CD1c-positive myeloid dendritic cell (primary cell): ENCODE measurements at regions not wholly inside any gene's neighbourhood (a gene's known extent, or its start where the extent isn't known, plus 50 kb on each side); places are given as distances from the start of the nearest gene placed in this dataset.
"Not testable (repeated sequence)": the region's sequence is repeated elsewhere in the genome, so short reads cannot be mapped to it uniquely, and the experiment has no call there.

Experiments used
- DNase-seq: peaks from one replicate; pipeline ENCODE4 v3.0.0-alpha.2; 2016; ENCODE audit errors: extremely low spot score

DNA sequence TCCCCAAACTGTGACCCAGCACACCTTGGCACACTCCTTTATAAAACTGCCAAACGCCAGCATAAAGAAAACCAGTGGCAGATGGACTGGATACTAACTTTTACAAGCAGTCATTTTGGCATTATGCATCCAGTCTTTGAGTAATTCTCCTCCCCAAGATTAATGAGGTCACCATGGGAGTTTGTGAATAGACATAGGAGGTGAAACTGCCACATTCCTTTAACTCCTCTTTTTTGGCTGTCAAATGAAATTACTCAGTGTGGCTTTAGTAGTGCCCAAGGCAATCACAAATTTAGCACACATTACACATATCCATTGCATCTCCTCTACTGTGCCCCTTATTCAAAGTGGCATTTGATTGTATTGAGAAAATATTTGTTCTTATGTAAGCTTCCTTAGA, 315.3 kb upstream of the FGF13 start:
- DNase-seq, result no peak

DNA sequence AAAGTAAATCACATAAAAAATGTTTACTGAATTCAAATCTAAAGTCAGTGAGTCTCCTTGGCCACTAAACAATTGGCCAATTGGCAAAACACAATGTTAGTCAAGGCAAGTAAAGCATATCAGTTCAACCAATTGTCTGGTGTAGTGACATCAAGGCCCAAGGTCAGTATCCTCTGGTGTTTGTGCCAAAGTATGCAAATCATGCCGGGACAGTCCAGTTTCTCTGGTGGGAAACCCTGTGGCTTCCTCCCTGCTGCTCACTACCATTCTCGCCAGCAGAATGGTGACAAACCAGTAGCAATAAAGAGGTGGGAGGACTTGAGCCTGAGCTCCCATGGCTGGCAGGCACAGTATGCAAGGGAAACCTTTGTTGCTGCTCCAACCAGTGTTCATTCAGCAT, 314.9 kb upstream of the FGF13 start:
- DNase-seq, result no peak

DNA sequence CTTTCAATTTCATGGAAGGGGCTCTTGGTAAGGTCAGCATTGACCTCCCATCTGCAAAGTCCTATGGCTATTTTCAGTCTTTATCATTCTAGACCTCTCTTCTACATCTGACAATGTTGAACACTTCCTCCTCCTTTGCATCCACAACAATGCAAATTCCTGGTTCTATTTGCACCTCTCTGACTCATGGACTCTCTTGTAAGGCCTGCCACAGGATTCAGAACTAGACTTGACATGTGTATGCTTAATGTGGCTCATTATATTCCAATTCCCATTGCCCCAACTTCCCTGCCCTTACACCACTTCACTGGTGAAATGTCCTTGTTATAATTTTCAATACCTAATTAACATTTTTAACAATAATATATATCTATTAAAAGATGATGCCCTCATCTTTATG, 314.3 kb upstream of the FGF13 start:
- DNase-seq, result no peak

DNA sequence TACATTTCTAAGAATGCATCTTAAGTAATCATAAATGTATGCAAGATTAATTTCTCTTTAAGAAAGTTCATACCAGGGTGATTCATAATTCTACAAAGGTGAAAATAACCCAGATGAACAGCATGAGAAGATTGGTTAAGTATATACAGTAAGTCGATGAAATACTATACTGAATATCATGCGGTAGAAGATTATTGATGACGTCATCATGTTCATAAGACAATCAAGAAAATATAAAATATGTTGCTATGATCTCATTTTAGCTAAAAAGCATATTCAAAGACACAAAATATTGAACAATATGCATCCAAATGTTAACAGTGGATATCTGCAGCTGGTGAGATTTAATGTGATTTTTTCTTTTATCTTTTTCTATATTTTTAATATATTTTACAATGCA, 312.0 kb upstream of the FGF13 start:
- DNase-seq, result no peak

DNA sequence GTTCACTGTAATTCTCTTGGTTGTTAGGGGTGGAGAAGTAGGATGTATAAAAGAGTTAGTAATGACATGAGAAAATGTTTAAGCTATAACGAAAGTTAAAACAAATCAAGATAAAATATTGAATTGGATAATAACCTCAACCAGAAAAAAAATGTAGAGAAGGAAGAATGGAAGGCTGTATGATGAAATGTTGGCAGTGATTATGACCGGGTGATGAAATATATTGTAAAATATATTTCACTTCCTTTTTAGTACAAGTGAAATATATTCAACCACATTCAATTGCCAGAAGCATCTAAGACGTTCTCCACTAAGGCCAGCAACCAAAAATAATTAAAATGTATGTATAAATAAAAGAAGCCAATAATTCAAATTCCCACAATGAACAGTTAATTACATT, 309.3 kb upstream of the FGF13 start:
- DNase-seq, result peak; percentile 31

DNA sequence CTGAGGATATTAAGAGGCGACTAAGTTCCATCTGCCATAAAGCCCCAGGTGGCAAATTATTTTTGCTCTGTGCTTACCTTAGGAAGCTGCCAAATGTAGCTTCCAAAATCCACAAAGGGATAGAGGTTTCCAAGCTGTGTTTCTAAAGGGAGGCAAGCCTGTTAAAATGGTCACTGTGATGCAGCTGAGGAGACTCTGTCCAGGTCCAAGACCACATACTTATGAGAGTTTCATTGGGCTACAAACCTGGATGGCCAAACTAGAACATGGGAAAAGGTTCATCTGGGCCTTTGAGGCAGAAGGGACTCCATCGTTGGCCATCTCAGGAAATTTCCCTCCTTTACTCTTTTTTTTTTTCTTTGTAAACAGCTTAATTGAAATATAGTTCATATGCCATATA, 306.9 kb upstream of the FGF13 start:
- no peak for DNase-seq

DNA sequence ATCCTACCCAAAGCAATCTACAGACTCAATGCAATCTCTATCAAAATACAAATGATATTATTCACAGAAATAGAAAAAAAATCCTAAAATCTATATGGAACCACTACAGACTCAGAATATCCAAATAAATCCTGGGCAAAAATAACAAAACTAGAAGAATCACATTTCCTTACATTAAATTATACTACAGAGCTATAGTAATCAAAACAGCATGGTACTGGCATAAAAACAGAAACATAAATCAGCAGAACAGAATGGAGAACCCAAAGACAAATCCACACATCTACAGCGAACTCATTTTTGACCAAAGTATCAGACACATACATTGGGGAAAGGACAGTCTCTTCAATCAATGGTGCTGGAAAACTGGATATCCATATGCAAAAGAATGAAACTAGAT, 304.1 kb upstream of the FGF13 start:
- DNase-seq, result no peak

DNA sequence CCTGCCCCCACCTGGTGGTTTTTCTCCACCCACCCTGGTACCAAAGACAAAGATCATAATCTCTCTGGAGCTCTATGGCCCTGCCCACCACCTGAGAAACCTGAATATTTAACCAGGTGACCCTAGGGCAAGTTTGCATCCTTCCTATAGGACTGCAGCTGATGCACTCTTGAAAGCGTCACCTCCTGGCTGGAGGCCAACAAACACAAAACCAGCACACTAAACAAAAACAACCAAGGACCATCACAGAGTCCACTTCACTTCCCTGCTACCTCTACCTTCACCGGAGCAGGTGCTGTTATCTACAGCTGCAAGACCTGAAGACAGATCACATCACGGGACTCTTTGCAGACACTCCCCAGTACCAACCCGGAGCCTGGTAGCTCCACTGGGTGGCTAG, 296.7 kb upstream of the FGF13 start:
- no peak for DNase-seq

DNA sequence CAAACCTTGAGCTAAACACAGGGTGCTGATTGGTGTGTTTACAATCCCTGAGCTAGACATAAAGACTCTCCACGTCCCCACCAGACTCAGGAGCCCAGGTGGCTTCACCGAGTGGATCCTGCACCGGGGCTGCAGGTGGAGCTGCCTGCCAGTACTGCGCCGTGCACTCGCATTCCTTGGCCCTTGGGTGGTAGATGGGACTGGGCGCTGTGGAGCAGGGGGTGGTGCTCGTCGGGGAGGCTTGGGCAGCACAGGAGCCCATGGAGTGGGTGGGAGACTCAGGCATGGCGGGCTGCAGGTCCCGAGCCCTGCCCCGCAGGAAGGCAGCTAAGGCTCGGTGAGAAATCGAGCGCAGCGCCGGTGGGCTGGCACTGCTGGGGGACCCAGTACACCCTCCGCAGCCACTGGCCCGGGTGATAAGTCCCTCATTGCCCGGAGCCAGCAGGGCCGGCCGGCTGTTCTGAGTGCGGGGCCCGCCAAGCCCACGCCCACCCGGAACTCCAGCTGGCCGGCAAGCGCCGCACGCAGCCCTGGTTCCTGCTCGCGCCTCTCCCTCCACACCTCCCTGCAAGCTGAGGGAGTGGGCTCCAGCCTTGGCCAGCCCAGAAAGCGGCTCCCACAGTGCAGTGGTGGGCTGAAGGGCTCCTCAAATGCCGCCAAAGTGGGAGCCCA, 292.5 kb upstream of the FGF13 start:
- not testable (repeated sequence) for DNase-seq

DNA sequence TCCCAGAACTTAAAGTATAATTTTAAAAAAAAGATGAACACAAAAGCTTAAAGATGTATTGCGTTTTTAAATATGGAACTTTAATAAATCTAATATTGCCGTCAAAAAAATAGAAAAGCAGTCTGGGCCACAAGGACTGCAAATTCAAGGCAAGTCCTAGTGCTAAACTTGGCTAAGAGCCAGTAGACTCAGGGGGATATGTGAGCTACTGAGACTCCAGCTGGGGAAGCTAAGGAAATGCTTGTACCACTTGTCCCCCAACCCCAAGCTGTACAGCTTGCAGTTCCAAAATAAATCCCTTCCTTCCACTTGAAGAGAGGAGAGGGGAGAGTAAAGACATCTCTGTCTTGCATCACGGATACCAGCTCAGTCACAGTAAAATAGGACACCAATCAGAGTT, 290.8 kb upstream of the FGF13 start:
- DNase-seq, result no peak

DNA sequence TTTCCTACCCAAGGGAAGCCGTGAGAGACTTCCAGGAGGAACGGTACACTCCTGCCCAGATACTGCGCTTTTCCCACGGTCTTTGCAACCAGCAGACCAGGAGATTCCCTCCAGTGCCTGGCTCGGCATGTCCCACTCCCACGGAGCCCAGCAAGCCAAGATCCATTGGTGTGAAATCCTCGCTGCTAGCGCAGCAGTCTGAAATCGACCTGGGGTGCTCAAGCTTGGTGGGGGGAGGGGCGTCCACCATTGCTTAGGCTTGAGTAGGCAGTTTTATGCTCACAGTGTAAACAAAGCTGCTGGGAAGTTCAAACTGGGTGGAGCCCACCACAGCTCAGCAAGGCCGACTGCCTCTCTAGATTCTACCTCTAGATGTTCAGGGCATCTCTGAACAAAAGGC, 284.8 kb upstream of the FGF13 start:
- DNase-seq, result no peak

DNA sequence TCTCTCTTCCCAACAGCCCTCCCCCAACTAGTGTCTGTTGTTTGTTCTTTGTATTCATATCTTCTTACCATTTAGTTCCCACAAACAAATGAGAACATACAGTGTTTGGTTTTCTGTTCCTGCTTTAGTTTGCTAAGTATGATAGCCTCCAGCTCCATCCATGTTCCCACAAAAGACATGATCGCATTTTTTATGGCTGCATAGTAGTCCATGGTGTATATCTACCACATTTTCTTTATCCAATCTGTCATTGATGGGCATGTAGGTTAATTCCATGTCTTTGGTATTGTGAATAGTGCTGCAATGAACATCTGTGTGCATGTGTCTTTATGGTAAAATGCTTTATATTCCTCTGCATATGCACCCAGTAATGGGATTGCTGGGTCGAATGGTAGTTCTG, 283.9 kb upstream of the FGF13 start:
- no peak for DNase-seq

DNA sequence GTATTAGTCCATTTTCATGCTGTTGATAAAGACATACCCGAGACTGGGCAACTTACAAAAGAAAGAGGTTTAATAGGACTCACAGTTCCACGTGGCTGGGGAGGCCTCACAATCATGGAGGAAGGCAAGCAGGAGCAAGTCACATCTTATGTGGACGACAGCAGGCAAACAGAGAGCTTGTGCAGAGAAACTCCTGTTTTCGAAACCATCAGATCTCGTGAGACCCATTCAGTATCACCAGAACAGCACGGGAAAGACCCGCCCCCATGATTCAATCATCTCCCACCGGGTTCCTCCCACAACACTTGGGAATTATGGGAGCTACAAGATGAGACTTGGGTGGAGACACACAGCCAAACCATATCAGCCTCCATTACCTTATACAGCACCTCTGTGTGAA, 278.9 kb upstream of the FGF13 start:
- DNase-seq, result not testable (repeated sequence)

DNA sequence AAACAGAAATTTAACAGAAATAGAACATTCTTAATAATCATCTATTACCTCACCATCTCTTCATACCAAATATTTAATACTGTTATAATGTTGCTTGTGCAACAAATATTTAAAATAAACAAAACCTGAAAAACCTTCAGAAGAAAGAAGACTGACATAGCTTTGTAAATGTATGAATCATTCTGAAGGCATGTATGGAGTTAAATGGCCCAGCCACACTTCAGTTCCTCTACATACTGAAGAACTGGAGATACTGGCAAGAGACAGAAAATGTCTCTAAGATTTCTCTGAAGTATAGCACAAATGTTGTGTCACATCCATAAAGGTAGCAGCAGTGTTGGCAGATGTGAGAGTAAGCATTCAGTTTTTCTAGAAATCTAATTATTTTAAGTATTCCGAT, 275.3 kb upstream of the FGF13 start:
- DNase-seq, result no peak

DNA sequence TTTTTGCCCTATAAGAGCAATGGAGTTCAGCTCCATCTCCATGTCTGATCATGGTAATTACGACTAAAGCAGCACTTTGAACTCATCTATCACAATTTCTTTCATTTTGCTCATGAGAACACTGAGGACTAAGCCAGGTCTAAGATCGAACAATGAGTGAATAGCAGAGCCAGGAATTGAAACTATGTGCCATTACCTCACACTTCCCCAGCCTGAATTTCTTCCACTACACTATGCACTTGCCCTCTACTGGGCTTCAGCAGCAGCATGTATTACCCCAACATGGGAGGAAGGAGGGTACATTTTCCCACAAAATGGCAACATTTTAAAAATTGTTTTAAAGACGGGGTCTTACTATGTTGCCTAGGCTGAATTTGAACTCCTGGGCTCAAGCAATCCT, 274.7 kb upstream of the FGF13 start:
- DNase-seq, result no peak

DNA sequence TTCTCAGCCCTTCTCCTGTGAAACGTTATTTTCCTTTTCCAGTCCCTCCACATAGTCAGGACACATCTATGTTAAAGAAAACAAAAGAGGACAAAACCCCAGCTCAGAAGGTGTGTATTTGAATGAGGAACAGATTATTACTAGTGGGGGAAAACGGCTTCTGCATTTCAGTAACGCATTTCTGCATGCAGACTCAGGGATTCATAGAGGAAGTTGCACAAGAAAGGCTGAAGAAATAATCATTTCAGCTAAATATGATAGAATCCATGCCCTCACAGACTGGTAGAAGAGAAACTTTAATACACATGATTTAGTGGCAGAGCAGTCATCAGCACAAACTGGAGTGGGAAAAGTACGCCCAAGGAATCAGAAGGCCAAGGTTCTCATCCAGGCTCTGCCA, 270.8 kb upstream of the FGF13 start:
- DNase-seq, result peak; percentile 59

DNA sequence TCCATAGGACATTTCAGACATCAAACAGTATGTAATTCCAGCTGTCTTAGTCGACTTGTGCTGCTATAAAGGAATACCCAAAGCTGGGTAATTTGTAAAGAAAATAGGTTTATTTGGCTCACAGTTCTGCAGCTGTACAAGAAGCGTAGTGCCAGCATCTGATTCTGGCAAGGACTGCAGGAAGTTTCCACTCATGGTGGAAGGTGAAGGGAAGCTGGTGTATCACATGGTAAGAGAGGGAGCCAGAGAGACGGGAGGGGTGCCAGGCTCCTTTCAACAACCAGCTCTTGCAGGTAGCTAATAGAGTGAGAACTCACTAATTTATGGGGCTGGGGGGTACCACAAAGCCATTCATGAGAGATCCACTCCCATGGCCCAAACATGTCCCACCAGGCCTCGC, 253.0 kb upstream of the FGF13 start:
- no peak for DNase-seq

DNA sequence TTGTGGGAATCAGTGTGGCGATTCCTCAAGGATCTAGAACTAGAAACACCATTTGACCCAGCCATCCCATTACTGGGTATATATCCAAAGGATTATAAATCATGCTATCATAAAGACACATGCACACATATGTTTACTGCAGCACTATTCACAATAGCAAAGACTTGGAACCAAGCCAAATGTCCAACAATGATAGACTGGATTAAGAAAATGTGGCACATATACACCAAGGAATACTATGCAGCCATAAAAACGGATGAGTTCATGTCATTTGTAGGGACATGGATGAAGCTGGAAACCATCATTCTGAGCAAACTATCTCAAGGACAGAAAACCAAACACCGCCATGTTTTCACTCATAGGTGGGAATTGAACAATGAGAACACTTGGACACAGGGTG, 250.9 kb upstream of the FGF13 start:
- not testable (repeated sequence) for DNase-seq

DNA sequence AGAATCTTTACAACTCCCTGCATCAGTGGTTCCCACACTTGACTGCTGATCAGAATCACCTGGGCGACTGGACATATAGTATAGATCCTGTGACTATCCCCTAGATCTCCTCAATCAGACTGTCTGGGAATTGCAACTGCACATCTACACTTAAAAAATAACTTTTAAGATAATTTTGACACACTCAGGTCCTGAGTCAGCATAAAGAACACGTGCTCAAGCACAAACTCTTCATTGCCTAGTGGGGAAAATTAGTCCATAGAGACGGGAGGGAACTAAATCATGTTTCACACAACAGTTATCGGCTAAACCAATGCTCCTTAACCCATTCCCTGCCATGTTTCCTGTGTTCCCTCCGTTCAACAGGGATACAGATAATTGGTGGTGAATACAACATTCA, 243.5 kb upstream of the FGF13 start:
- no peak for DNase-seq

DNA sequence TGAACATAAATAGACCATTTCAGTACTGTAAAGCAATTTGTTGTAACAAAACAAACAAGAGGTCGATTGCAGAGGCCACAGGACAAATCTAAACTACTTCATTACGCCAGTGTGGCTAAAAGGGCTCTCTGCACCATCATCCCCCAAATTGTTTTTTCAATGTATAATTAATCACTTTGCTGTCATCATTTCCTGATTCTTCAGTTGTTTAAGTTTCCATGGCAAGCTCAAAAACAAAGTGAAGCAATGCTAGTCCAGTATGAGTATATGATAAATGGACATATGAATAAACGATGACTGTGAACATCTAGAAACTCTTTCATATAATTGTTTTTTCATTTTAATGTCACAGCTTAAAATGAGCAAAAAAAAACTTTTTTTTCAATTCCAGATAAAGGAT, 235.4 kb upstream of the FGF13 start:
- no peak for DNase-seq

DNA sequence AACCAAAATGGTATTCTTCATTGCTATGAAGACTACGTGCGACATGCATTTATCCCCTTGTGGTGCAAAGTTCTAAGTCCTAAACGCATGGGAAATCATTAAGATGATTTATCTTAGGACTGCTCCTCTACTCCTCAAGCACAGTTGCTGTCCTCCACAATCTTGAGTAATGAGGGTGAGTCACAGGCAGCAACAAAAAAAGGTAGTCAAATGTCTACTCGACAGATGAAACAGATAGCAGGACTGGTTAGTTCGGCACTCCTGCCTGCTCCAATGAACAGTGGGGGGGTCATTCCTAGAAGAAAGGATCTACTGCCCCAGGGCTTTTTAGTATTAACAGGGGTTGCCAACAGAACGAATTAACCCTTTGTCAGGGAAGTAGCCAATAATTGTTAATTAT, 233.7 kb upstream of the FGF13 start:
- DNase-seq, result no peak

DNA sequence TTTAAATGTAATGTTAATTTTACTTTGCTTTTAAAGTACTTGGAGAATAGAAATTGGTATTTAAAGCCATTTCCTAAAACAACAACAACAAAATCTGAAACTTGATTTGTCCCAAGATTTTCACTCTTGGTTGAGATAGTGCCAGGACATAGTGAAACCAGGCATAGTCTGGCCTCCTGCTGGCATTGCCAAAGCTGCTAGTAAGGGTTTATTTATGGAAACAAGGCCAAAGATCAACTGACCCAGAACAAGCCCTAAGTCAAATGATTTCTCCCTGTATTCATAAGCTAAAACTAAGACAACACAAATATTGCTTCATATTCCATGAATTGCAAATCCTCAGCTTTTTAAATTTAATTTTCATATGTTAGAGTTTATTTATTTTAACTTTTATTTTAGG, 227.5 kb upstream of the FGF13 start:
- DNase-seq, result no peak

DNA sequence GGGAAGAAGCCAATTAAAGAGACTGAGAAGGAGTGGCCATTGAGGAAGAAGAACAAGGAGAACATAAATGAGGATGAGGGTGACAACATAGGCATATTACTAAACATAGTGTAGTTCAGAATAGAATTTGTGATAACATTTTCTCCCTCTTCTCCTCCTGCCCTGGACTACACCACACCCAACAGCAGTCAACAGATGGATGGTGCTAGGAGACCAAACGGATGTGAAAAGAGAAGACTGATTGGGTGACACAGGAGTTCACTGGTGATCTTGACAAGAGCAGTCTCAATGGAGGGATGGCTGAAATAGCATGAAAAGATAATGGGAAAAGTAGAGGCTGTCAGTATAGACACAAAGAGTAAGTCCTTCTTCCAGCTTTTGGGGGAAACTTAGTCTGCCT, 226.5 kb upstream of the FGF13 start:
- no peak for DNase-seq

DNA sequence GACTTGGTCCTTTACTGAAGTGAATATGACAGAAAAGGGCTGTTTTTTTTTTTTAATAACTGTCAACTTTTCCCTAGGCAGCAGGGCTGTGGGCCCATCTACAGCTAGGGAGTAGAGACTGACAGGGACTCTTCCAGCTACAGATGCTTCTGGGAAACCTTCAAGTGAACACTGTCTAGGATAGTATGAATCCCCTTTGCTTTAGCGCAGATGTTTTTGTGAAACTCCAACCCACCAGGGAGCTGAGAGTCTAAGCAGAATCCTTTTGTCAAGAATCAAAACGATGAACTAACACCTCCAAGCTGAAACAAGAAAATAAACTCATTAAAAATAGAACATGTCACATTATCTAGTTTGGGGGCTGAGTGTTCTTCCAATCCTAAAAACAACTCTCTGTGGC, 219.7 kb upstream of the FGF13 start:
- no peak for DNase-seq

DNA sequence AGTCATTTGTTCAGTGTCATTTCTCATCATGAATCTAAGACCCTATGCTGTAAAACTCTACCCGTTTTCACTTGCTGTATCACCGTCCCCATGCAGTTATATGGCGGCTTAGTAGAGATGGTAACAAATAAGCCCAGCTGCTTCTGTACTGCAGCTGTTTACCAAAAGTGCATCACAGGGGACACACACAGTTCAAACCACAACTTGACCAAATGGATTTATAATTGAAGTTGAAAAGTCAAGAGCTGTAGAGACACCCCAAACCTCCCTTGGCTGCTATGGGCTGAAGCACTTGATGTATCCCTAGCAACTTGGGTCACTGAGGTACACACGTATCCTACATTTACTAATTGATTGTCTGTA, 219.0 kb upstream of the FGF13 start:
- DNase-seq, result no peak
